ENCODE measurements at regions not wholly inside any gene's neighbourhood (a gene's known extent, or its start where the extent isn't known, plus 50 kb on each side); places are given as distances from the start of the nearest gene placed in this dataset.

- Histone ChIP-seq H4K20me1 (ENCODE audit: insufficient read depth) (no peaks in the 10 kb centered on the region), H3K9ac (ENCODE audit: low read length) (no peak overlapping the region), H3K4me3 (ENCODE audit: low read length) (no peak overlapping the region), H3K9me2 (ENCODE audit: insufficient read depth, low read length) (no peaks in the 10 kb centered on the region), H3K36me3 (ENCODE audit: insufficient read depth, low read length) (no peaks in the 10 kb centered on the region), H2AFZ (ENCODE audit: low read depth, low read length) (no peak overlapping the region), H3K27me3 (ENCODE audit: insufficient read depth, low read depth, low read length) (no peaks in the 10 kb centered on the region), H3K9me3 (ENCODE audit: low read length) (no peaks in the 10 kb centered on the region), H3K4me2 (ENCODE audit: low read length) (no peak overlapping the region), H3K27ac (ENCODE audit: low read length) (no peak overlapping the region), H3F3A (ENCODE audit: insufficient read depth, low read length, poor library complexity, severe bottlenecking) (no peaks in the 10 kb centered on the region), H3K79me2 (replicated peaks; ENCODE audit: insufficient read depth, low read length) (no peaks in the 10 kb centered on the region)
- TF ChIP-seq TAF1 (IDR thresholded peaks at IDR 0.05; ENCODE audit: low read depth) (no peak), CTCF (IDR thresholded peaks at IDR 0.05; ENCODE audit: poor library complexity, severe bottlenecking) (no peak), RAD21 (conservative IDR thresholded peaks at IDR 0.05) (no peak), MXI1 (conservative IDR thresholded peaks at IDR 0.05; ENCODE audit: poor library complexity, severe bottlenecking) (no peak), POLR2AphosphoS5 (IDR thresholded peaks at IDR 0.05) (no peak), SMC3 (conservative IDR thresholded peaks at IDR 0.05; ENCODE audit: poor library complexity) (no peak), EP300 (conservative IDR thresholded peaks at IDR 0.05; ENCODE audit: poor library complexity, severe bottlenecking) (no peak), EZH2 (IDR thresholded peaks at IDR 0.05; ENCODE audit: borderline replicate concordance, insufficient read depth, low read length, poor library complexity, severe bottlenecking) (no peak)
- TF ChIP-seq, protein P1, sequence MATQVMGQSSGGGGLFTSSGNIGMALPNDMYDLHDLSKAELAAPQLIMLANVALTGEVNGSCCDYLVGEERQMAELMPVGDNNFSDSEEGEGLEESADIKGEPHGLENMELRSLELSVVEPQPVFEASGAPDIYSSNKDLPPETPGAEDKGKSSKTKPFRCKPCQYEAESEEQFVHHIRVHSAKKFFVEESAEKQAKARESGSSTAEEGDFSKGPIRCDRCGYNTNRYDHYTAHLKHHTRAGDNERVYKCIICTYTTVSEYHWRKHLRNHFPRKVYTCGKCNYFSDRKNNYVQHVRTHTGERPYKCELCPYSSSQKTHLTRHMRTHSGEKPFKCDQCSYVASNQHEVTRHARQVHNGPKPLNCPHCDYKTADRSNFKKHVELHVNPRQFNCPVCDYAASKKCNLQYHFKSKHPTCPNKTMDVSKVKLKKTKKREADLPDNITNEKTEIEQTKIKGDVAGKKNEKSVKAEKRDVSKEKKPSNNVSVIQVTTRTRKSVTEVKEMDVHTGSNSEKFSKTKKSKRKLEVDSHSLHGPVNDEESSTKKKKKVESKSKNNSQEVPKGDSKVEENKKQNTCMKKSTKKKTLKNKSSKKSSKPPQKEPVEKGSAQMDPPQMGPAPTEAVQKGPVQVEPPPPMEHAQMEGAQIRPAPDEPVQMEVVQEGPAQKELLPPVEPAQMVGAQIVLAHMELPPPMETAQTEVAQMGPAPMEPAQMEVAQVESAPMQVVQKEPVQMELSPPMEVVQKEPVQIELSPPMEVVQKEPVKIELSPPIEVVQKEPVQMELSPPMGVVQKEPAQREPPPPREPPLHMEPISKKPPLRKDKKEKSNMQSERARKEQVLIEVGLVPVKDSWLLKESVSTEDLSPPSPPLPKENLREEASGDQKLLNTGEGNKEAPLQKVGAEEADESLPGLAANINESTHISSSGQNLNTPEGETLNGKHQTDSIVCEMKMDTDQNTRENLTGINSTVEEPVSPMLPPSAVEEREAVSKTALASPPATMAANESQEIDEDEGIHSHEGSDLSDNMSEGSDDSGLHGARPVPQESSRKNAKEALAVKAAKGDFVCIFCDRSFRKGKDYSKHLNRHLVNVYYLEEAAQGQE (IDR thresholded peaks at IDR 0.05; ENCODE audit: borderline replicate concordance), result no peak
Observed at GRCh38 chr9:94159069-94159939, 75.0 kb downstream of the PTPDC1 start.

GRCh38 chr9:94160594-94161501 is 76.6 kb downstream of the PTPDC1 start:
- Histone ChIP-seq H3K9me3 (ENCODE audit: low read length) (no peaks in the 10 kb centered on the region), H3K36me3 (ENCODE audit: insufficient read depth, low read length) (no peaks in the 10 kb centered on the region), H3F3A (ENCODE audit: insufficient read depth, low read length, poor library complexity, severe bottlenecking) (no peaks in the 10 kb centered on the region), H3K9ac (ENCODE audit: low read length) (no peak overlapping the region), H3K4me2 (ENCODE audit: low read length) (no peak overlapping the region), H4K20me1 (ENCODE audit: insufficient read depth) (no peaks in the 10 kb centered on the region), H3K27me3 (ENCODE audit: insufficient read depth, low read depth, low read length) (no peaks in the 10 kb centered on the region), H2AFZ (ENCODE audit: low read depth, low read length) (no peak overlapping the region), H3K9me2 (ENCODE audit: insufficient read depth, low read length) (no peaks in the 10 kb centered on the region), H3K27ac (ENCODE audit: low read length) (no peak overlapping the region), H3K4me3 (ENCODE audit: low read length) (no peak overlapping the region), H3K79me2 (replicated peaks; ENCODE audit: insufficient read depth, low read length) (no peaks in the 10 kb centered on the region)
- TF ChIP-seq SMC3 (conservative IDR thresholded peaks at IDR 0.05; ENCODE audit: poor library complexity) (no peak), TAF1 (IDR thresholded peaks at IDR 0.05; ENCODE audit: low read depth) (no peak), EP300 (conservative IDR thresholded peaks at IDR 0.05; ENCODE audit: poor library complexity, severe bottlenecking) (no peak), POLR2AphosphoS5 (IDR thresholded peaks at IDR 0.05) (no peak), MXI1 (conservative IDR thresholded peaks at IDR 0.05; ENCODE audit: poor library complexity, severe bottlenecking) (no peak), RAD21 (conservative IDR thresholded peaks at IDR 0.05) (no peak)
- TF ChIP-seq, protein P1 (IDR thresholded peaks at IDR 0.05; ENCODE audit: borderline replicate concordance), result no peak
